HG02981 (cell line): ENCODE measurements at regions not wholly inside any gene's neighbourhood (a gene's known extent, or its start where the extent isn't known, plus 50 kb on each side); places are given as distances from the start of the nearest gene placed in this dataset.
"Not testable (repeated sequence)": the region's sequence is repeated elsewhere in the genome, so short reads cannot be mapped to it uniquely, and the experiment has no call there.

Source experiments
- ATAC-seq: cut with Tn5 transposase; IDR thresholded peaks from one replicate; pipeline ENCODE4 v1.9.1; 2021; ENCODE audit warnings: mild to moderate bottlenecking, moderate library complexity; ENCODE audit not compliant: unreplicated experiment

GRCh38 chr3:84666468-84666867 is 292.3 kb upstream of the CADM2 start:
- no peak for ATAC-seq

- no peak for ATAC-seq
Measured at GRCh38 chr3:84679211-84679610, 279.6 kb upstream of the CADM2 start.

- ATAC-seq = no peak
Measured at GRCh38 chr3:84680700-84681099, 278.1 kb upstream of the CADM2 start.

GRCh38 chr3:84683493-84683892 is 275.3 kb upstream of the CADM2 start:
- no peak for ATAC-seq

- ATAC-seq = no peak
Measured at GRCh38 chr3:84685467-84685866, 273.3 kb upstream of the CADM2 start.

- ATAC-seq = no peak
Measured at GRCh38 chr3:84692261-84692660, 266.5 kb upstream of the CADM2 start.

GRCh38 chr3:84710288-84710687 is 248.5 kb upstream of the CADM2 start:
- ATAC-seq = not testable (repeated sequence)

GRCh38 chr3:84717894-84718293 is 240.9 kb upstream of the CADM2 start:
- no peak for ATAC-seq

GRCh38 chr3:84724877-84725276 is 233.9 kb upstream of the CADM2 start:
- peak; percentile 82 for ATAC-seq

- ATAC-seq = no peak
Measured at GRCh38 chr3:84727616-84728015, 231.2 kb upstream of the CADM2 start.

- ATAC-seq = not testable (repeated sequence)
Measured at GRCh38 chr3:84734731-84735130, 224.1 kb upstream of the CADM2 start.

GRCh38 chr3:84738086-84738485 is 220.7 kb upstream of the CADM2 start:
- ATAC-seq = no peak

- ATAC-seq = no peak
Measured at GRCh38 chr3:84742915-84743425, 215.8 kb upstream of the CADM2 start.

GRCh38 chr3:84744130-84744529 is 214.7 kb upstream of the CADM2 start:
- no peak for ATAC-seq

- no peak for ATAC-seq
Measured at GRCh38 chr3:84755860-84756259, 202.9 kb upstream of the CADM2 start.

GRCh38 chr3:84759361-84759760 is 199.4 kb upstream of the CADM2 start:
- no peak for ATAC-seq

- ATAC-seq = no peak
Measured at GRCh38 chr3:84772841-84773240, 185.9 kb upstream of the CADM2 start.

GRCh38 chr3:84783281-84783680 is 175.5 kb upstream of the CADM2 start:
- ATAC-seq = no peak

- ATAC-seq = no peak
Measured at GRCh38 chr3:84789961-84790360, 168.8 kb upstream of the CADM2 start.

- no peak for ATAC-seq
Measured at GRCh38 chr3:84806958-84807357, 151.8 kb upstream of the CADM2 start.

GRCh38 chr3:84820126-84820525 is 138.7 kb upstream of the CADM2 start:
- no peak for ATAC-seq

- ATAC-seq = no peak
Measured at GRCh38 chr3:84820906-84821305, 137.9 kb upstream of the CADM2 start.

GRCh38 chr3:84825817-84826216 is 133.0 kb upstream of the CADM2 start:
- no peak for ATAC-seq

GRCh38 chr3:84830476-84830875 is 128.3 kb upstream of the CADM2 start:
- ATAC-seq = no peak
